GM21529 (cell line): ENCODE measurements at regions not wholly inside any gene's neighbourhood (a gene's known extent, or its start where the extent isn't known, plus 50 kb on each side); places are given as distances from the start of the nearest gene placed in this dataset.

Experiments used
- ATAC-seq: cut with Tn5 transposase; IDR thresholded peaks from one replicate; pipeline ENCODE4 v1.9.1; 2021; ENCODE audit not compliant: unreplicated experiment

DNA sequence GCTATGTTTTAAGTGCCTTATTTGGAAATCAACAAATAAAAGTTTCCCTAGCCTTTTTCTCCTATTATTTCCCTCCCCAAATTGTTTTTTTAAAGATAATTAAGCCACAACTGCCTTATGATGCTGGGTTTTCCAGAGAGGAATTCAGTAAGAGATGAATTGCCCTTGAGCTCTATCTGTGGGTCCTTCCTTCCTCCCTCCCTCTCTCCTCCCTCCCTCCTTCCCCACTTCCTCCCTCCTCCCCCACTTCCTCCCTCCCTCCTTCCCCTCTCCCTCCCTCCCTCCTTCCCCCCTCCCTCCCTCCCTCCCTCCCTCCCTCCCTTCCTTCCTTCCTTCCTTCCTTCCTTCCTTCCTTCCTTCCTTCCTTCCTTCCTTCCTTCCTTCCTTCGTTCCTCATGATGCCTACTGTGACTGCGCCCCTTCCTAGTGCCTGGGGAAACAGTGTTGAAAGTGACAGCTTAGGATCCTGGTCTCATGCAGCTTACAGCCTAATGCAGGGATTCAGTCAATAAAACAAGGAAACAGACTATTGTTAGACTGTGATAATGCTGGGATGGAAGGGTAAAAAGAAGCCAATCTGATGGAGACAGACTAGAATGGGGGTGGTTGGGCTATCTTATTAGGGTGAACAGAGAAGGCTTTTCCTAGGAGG, 1417.1 kb downstream of the AACS start:
- no peak for ATAC-seq

DNA sequence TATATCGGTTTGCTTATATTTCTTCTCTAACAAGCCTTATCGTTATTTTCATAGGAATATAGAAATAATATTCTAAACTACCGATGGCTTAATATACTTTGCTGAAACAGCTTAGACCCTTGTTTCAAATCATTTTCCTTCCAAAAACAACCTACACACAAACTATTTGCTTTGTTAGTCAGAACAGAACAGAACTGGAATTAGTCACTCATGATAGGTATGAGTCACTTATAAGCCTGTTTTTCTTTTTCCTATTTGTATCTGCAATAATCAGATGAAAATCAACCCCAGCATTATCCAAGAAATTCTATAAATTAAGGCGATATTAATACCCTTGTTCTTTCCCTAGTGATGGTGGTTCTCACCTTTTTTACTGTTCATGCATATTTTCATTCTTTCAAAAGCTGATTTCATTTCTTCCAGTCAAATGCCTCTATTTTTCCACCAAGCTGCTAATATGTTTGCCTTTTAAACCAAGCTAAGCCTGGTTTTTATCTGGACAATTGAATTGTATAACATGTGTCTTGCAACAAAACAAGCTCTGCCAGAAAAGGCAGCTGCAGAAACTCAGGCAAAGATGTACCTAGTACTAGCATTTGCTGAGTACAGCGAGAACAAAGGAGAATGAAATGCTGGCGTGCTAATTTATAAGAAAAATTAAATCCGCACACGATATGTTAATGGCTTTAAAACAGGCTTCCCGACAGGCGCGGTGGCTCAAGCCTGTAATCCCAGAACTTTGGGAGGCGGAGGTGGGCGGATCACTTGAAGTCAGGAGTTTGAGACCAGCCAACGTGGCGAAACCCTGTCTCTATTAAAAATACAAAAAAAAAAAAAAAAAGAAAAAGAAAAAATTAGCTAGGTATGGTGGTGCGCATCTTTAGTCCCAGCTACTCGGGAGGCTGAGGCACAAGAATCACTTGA, 1418.2 kb downstream of the AACS start:
- no peak for ATAC-seq

DNA sequence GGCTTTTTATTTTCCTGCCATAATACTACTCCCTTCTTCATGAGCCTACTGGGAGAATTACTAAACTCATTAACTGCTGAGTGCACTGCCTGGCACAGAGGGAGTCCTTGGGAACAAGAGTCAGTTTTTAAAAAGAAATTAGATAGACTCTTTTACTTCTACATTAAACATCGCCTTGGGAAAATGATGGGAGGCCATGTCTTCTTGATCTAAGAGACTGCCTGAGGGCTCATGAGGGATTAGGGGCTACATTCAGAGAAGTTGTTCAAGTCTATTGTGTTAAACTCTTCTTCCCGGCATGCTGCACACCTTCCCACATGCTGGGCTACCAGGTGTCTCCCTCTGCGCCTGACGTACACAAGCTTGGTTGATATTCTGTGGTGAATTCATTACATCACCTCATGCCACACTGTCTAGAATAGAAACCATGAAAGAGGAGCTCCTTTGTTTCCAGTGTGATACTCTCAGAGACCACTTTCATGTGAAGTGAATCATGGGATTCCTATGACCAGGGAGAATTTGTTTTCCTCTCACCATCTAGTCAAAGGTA, 1422.3 kb downstream of the AACS start:
- no peak for ATAC-seq

DNA sequence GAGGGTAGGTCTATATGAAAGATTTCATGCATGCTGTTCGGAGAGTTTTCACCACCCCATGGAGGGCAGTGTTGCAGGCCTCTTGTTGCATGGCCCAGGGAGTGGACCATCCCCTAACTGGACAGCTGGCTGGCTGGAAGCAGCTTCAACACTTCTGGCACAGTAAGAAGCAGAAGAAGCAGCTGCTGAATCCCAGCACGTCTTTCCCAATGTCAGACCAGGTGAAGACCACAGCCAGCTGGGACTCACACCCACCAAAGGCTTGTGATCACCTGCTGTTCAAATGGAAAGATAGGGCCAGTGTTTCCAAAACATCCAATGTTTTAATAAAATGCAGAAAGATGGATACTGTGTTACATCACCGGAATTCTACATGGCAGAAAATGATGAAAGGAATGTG, 1423.6 kb downstream of the AACS start:
- ATAC-seq = no peak

DNA sequence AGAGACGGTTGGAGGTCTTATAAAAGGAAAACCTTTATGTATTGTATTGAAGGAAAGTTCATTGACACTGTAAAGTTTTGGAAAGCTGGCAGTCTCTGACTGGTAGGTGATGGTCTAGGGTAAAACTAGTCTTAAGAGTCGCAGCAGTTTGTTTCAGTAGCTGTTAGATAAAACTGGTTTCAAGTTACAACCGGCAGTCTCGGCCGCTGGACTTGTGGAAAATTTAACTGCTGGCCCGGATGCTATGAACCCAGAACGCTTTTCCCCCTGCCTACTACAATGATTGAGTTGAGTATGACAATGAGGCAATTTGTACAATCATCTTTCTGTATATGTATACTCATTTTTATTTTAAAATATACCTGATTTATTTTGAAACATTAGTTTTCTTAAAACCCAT, 1426.9 kb downstream of the AACS start:
- ATAC-seq = no peak

DNA sequence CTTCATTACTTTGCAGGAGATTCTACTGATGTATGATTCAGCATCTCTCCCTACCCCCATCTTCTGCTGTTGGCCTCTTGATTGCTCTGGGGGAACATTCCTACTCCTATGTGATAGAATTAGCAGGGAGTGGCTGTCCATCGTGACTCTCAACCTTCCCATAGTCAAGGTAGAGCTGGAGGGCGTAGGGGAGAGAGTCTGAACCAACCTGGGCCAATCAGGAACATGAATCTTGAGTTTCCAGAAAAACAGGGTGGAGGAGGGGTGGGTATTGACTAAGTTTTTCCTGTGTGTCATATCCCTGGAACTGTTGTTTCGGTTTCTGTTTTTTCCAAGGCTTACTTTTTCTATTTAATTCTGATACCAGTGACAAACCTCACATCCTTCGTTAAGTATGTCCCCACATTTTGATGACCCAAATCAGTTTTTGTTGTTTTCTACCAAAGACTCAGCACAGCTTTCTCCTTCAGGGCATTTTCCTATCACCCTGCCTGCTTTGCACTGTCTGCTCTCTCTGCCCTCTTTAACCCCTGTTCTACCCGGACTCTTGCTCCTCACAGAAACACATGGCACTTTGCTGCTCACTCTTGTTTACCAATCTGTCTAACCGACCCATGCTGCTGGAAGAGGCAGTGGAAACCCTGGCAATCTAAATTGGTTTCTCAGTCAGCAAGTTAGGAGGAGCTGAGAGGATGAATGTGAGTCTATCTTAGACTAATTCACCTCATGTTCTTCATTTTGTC, 1428.3 kb downstream of the AACS start:
- no peak for ATAC-seq

DNA sequence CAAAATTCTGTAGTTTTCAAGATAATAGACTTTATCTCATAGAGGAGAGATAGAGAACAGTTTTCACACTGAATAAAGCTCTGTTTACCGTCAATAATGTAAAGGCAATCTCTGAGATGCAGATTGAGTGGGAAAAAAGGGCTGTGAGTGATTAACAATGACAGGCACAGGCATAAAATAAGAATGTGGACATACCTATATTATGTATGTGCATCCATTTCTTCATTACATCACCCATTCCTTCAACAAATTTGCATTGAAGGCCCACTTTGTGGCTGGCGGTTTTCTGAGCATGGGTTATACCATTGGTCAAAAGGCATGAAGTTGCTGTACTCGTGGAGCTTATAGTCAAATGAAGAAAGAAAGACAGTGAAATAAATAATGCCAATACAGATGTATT, 1431.0 kb downstream of the AACS start:
- no peak for ATAC-seq

DNA sequence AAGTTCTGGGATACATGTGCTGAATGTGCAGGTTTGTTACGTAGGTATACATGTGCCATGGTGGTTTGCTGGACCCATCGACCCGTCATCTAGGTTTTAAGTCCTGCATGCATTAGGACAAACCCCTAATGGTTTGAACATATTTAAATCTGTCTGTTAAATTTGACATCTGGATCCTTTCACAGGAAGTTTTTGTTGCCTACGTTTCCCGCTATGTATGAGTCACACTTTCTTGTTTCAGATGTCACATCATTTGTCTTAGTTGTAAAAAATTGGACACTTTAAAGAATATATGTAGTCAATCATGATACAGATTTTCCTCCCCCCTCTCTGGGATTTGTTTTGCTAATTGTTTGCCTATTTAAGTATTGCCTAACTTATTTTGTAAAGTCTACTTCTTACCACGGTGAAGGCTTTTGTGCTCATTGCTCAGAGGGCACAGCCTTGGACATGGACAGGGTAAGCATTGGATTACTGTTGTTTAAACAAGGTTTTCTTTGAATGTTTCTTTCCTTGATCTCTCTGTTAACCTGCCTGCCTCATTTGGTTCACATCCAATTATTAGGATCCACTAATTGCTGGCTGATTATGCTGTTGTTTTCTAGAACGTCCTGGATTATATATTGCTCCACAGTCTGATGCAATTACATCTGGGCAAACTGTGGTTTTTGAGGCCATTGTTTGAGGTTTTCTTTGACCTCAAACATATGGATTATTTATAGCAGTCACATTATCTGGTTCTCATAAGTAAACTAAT, 1441.4 kb downstream of the AACS start:
- no peak for ATAC-seq

DNA sequence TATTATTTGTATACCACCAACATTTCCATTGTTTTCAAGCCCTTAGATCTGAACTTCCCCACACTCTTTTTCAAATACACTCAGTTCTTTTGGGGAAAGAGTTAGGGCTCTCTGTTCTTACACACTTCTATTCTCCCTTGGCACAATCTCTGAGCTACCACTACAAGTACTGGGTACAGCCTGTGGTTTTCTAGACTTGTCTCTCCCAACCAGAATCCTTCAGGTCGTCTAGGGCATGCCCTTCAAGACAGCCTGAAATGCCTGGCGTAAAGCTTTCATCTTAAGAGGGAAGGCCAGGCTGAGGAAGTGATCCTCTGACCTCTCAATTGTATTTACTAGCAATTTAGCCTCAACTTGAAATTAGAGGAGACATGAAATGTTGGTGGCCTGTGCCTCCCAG, 1442.0 kb downstream of the AACS start:
- no peak for ATAC-seq

DNA sequence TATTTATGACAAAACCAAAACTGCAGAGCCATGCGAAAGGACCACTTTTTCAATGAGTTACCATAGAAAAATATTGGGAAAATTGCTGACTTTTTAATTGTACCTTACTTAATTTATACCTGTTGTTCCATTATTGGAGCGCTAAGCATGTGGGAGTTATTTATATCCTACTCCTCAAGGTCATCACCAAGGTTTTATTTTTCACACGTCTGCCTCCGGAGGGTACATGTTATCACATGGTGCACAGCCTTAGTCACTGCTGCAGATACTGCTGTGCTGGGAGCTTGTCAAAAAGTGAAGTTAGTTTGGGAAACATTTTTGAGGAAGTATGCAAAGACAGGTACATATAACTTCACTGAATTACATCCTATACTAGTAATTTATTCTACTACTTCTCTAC, 1444.3 kb downstream of the AACS start:
- no peak for ATAC-seq

DNA sequence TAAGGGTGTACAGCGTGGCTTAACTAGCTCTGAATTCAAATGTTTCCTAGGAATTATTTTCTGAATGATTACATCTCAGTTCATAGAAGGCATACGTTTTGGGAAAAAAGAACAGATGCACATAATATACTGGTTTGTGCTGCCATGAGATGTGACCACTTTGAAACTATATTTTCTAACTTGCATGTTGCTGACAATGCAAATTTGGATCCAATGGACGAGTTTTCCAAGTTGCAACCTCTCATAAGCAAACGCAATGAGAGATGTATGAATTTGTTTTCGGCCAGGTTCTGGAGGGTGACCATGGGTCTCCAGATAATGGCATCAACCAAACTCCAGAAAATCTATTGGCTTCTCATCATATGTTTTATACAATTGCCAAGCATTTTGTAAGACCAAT, 1445.4 kb downstream of the AACS start:
- no peak for ATAC-seq

DNA sequence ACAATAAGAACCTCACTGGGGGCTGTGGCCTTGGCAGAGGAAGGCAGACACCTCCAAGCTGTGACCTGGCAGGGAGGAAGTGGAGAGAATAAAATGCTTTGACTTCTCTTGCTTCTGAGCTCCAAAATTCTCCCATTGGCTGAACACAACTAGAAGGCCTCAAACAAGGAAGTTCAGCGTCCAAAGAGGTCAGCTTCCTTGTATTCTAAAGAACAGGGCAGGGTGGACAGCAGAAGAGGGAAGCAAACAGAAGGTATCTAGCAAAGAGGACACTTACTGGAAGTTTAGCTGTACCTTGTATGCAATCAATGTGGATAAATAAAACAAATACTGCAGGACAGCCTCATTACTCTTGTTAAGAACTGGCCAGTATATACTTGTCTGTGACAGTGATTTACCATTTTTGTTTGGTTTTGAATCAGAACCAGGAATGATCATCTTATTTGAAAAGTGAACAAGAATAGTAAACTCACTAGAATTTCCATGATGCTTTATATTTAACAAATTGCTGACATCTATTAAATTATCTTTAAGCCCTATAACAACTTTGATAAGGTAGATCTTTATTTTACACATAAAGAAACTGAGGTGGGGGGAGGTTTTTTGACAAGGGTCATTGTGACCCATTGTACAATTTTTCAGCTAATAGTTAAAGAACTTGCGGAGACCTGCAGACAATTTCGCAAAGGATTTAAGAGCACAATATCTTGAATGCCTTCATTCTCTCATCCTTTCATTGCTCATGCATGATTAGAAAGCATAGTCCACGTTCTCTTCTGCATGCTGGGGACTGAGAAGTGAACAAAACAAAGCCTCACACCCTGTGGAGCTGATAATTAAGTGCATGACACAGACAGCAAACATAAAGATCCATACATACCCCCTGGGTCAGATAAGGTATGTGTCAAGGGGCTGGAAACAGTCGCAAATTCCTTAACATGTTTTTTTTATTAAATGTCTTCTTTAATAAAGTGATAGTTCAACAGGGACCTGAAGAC, 1448.0 kb downstream of the AACS start:
- no peak for ATAC-seq

DNA sequence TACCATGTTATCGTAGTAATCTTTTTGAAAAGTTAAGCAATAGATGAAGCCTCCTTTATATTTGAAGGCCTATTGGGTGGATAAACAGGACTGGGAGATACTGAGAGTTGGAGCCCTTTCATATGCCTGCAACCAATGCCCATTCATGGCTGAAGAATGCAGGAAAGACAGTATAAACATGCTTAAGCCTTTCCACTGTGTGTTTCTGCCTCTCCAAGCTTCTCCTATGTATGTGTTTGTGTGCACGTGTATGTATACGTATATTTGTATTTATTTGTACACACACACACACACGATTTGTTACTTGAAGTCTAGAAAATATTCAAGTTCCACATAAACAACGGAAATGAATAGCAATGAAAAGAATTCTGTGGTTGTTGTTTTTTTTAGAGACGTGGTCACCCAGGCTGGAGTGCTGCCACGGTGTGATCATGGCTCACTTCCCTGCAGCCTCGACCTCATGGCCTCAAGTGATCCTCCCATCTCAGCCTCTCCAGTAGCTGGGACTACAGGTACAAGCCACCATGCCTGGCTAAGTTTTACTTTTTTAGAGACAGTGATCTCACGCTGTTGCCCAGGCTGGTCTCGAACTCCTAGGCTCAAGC, 1453.5 kb downstream of the AACS start:
- no peak for ATAC-seq

DNA sequence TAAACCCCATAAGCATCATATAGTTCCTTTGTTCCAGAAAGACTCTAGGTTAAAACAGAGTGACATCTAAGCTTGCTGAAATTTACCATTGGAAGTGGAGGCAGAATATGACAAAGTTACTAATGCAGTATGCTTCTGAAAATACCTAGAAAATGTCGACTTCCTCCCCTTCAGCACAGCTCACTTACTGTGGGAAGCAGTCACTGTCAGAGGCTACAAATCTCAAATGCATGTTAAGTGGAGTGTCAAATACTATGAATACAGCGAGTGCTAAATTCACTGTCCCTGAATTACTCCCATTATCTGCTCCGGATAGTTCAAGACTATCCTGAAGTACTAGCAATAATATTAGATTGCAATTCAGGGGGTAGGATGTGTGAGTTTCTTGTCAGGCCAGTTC, 1454.6 kb downstream of the AACS start:
- ATAC-seq = no peak

DNA sequence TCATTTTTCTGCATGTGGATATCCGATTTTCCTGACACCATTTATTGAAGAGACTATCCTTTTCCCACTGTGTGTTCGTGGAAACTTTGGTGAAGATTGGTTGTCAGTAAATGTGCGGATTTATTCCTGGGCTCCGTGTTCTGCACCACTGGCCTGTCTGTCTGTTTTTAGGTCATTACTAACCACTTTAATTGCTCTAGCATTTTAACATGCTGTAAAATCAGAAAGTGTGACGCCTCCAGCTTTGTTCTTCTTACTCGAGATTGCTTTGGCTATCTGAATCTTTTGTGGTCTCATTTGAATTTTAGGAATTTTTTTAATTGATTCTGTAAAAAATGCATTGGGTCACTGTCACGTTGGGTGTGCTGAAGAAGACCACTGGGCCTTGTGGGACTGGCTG, 1458.7 kb downstream of the AACS start:
- no peak for ATAC-seq

DNA sequence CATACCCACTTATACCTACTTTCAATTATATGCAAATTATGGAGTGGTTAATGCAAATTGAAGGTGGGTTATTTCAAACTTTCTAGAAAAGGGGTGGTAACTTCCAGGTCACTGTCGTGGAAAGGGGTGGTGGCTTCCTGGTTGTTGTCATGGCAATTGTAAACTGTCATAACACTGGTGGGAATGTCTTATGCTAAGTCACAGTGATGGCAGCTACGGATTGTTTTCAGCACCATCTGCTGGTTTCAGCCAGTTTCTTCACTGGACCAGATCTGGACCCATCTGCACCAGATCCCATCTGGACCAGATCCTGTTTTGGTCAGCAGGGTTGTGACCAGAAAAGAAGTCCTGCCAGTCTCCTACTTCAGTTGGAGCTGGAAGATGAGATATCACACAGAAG, 1469.3 kb downstream of the AACS start:
- no peak for ATAC-seq

DNA sequence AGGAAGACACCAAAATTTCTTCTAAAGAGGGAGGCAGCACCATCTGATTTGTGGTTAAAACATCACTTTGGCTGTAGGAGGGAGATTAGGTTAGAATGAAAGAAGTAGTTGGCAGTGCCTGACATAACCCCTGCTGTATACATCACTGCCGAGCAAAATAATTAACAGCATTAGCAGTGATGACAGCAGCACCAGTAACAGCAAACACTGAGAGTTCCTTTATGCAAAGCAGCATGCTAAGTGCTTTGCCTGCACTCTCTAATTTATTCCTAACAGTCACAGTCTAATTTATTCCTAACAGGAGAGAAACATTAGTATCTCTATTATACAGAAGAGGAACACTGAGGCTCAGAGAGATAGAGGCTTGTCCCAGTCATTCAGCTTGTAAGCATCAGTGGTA, 1469.7 kb downstream of the AACS start:
- ATAC-seq = no peak

DNA sequence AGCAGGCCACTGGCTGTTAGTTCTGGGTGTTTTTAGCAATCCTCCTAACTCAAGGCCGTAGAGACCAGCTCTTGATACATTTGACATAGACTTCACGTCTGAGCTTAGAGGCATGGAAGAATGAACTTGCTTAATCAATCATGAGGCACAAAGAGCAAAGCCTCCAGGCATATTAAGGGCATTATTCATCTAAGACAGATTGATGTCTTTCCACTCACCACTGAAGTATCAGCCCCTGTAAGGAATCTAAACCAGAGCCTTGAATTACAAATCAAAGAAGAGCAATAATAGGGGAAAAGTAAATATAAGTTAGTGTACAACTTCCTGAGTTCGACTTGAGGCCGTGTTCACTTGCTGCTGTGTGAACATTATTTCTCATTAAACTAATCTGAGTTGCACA, 1470.7 kb downstream of the AACS start:
- no peak for ATAC-seq

DNA sequence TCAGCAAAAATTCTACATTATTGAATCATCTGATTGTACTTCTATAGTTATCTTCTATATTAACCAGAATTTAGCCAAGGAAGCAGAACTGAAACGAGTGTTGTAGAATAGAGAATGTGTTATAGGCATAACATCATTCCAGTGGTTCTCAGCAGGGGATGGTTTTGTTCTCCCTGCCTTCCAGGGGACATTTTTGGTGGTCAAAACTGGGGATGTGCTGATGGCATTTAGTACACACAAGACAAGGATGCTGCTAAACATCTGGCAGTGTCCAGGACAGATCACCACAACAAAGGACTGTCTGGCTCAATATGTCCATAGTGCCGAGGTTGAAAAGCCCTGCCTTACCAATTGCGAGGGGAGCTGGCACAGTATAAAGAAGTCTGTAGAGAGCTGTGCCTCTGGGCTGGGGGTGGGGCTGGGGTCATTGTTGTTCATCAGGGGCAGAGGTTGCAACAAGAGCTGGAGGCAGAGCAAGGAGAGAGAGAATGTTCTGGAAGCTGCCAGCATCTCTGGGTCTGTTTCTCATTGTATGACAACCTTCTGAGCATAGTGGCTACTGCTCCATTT, 1472.8 kb downstream of the AACS start:
- no peak for ATAC-seq
